Fibroblast of villous mesenchyme (primary cell): ENCODE measurements at regions not wholly inside any gene's neighbourhood (a gene's known extent, or its start where the extent isn't known, plus 50 kb on each side); places are given as distances from the start of the nearest gene placed in this dataset.

Source experiments
- DNase-seq: peaks from one replicate; pipeline ENCODE4 v3.0.0-alpha.2; 2010; ENCODE audit warnings: low read depth
- H3K4me3 ChIP-seq: 2 replicates; pipeline ENCODE4 v1.5.1; 2011; ENCODE audit warnings: low read depth, mild to moderate bottlenecking, low read length
- TF ChIP-seq, protein P1 (sequence below): IDR thresholded peaks from 2 replicates; pipeline ENCODE4 v1.5.1; 2012; ENCODE audit warnings: low read depth, mild to moderate bottlenecking, low read length; ENCODE audit not compliant: insufficient read depth

DNA sequence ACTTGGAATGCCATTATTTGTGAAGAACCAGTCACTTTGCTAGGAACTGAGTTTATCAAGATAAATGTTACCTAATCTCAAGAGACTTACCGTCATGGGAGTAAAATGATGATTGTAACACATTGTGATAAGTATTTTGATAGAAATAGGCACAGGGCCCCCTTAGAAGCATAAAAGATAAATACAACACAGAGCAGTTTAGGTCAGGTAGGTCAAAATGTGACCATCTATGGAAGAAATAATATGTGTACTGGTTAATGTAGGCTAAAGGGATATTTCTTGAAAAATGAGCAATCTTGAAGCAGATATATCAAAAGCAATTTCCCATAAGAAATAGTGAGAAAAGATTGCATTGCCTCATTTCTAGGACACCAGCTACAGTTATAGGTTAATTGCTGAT, 1386.8 kb upstream of the ADGRL2 start:
- no peak for DNase-seq
- H3K4me3 ChIP-seq, result no peak overlapping the region
- TF ChIP-seq, protein P1, sequence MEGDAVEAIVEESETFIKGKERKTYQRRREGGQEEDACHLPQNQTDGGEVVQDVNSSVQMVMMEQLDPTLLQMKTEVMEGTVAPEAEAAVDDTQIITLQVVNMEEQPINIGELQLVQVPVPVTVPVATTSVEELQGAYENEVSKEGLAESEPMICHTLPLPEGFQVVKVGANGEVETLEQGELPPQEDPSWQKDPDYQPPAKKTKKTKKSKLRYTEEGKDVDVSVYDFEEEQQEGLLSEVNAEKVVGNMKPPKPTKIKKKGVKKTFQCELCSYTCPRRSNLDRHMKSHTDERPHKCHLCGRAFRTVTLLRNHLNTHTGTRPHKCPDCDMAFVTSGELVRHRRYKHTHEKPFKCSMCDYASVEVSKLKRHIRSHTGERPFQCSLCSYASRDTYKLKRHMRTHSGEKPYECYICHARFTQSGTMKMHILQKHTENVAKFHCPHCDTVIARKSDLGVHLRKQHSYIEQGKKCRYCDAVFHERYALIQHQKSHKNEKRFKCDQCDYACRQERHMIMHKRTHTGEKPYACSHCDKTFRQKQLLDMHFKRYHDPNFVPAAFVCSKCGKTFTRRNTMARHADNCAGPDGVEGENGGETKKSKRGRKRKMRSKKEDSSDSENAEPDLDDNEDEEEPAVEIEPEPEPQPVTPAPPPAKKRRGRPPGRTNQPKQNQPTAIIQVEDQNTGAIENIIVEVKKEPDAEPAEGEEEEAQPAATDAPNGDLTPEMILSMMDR, result no peak

DNA sequence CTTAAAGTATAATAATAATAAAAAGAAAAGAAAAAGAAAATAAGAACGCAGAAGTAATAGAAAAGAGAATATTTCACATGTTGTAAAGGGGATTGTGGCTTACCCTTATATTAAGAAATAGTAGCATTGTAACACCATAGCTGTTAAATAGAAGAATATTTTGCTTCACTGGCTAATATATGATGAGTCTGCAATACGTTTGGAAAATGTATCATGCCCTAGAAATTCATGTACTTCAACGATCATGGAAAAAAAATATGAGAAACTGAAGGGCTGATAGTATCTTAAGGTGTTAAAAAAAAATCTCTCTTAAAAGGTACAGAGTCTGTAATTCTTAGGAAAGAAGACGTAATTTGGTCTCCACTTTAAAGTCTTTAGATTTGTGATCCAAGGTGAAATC, 1390.5 kb upstream of the ADGRL2 start:
- H3K4me3 ChIP-seq, result no peak overlapping the region
- TF ChIP-seq, protein P1, result no peak
- no peak for DNase-seq

DNA sequence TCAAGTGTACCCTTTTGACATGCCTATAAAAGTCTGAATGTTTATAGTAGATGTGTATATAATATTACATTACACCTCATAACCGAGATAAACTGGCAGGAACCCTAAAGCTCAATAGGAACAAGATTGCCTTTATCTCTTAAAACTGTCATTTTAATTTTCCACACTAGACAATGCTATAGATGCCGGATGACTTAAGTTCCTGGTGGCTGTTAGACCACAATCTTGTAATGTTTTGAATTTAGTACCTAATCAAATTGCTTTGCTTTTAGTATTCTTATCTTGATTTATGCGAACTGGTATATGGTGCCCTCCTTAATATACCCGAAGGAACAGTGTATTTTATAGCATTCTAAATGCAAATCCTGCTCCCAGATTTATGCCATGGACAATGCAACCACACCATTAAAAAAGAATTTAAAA, 1397.0 kb upstream of the ADGRL4 start:
- no peak overlapping the region for H3K4me3 ChIP-seq
- TF ChIP-seq, protein P1, result no peak
- DNase-seq, result no peak

DNA sequence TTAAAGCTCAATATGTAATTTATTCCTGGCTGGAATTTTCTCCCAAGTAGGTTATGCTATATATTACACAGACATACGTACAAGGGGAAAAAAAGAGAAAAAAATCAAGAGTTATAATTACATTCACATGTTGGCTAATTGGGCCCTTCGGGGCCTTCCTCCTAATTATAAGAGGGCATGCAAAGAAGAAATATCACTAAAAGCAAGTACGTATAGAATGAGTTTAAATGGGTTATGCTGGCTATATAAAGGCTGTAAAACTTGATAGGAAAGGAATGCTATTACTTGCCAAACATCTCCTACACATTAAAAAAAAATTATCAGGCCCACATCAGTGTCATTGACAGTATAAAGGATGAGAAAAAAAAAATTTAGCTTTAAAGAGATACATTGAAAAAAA, 1396.1 kb upstream of the ADGRL4 start:
- TF ChIP-seq, protein P1, result no peak
- H3K4me3 ChIP-seq, result no peak overlapping the region
- DNase-seq, result no peak

DNA sequence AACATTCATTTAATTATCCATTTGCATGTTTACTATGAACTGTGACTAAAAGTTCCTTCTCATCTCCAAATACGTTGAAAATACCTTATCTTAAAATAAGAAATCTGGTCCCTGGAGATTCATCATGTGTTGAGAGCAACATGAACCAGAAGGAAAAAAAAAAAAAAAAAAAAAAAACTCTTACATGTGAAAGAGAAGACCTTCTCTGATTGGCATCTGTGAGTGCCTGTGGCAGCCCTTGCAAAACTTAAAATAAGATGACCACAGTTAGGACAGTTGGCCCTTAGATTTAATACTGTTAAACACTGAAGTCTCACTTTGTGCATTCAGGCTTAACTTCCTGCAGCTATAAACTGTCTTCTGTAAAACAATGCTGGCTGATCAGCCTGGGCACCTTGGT, 1395.2 kb upstream of the ADGRL4 start:
- DNase-seq, result no peak
- TF ChIP-seq, protein P1, result no peak
- no peak overlapping the region for H3K4me3 ChIP-seq

DNA sequence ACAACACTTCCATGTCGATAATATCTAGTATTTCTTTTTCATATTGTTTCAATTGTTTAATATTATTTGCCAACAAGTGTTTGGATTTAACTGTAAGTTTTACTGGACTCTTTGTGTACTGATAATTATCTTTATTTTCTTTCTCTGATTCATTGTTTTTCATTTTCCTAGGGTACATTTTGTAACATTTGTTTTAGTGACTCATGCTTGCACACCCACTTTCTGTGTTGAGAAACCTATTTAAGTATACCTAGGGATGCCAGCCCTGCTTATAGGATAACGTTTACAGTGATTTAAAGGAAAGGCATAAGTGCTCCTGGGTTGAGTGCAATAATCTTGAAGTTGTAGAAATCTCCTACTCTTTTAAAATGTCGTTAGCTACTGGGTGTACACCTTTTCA, 1386.0 kb upstream of the ADGRL4 start:
- H3K4me3 ChIP-seq, result no peak overlapping the region
- TF ChIP-seq, protein P1, result no peak
- peak; percentile 42 for DNase-seq

DNA sequence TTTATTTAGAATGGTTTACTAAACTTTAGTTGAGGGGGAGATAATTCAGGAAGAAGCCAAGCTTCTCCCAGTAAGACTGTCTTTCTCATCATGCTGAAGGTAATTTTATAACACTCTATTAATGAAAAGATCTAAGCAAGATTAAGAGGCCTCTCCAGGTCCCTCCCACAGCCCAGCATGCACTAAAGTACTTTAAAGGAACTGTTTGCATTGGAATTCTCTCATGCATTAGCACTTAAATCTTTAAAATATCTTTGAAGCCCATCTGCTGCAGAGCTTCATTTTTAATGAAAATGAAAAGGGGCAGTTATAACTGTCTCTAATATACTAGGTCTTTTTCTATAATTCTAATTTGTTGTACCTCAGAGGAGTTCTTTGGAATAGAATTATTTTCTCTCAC, 1379.1 kb upstream of the ADGRL4 start:
- no peak for DNase-seq
- no peak overlapping the region for H3K4me3 ChIP-seq
- TF ChIP-seq, protein P1, result no peak
